A549 (cell line): ENCODE measurements at regions not wholly inside any gene's neighbourhood (a gene's known extent, or its start where the extent isn't known, plus 50 kb on each side); places are given as distances from the start of the nearest gene placed in this dataset.

Source experiments
- ATAC-seq, 2 experiments: fragments of 200-7000 bp in 1 of 2; fragments of >200 bp in 1 of 2; cut with Nextera tagmentation in 1 of 2; cut with Tn5 transposase in 1 of 2; 3 replicates each; pipeline versions ENCODE4 v1.8.0 to v1.9.1; 2018 to 2020; ENCODE audit warnings: mild to moderate bottlenecking in 1 of 2, moderate library complexity in 1 of 2
- CTCF ChIA-PET: fragments of 300-600 bp; sonication (Branson Sonifier 250); formaldehyde crosslinking; extraction: SDS; loops from one replicate; lab custom pipeline; 2021; ENCODE audit warnings: antibody characterized with exemption, inconsistent platforms; lab: Yijun Ruan, JAX
- POLR2A ChIA-PET: fragments of 350-600 bp; formaldehyde crosslinking; extraction: SDS; loops from one replicate; lab custom pipeline; 2021; ENCODE audit warnings: antibody characterized with exemption, inconsistent platforms; lab: Yijun Ruan, JAX
- DNase-seq, 2 experiments: peaks; one replicate each; pipeline versions ENCODE4 v3.0.0 to v3.0.0-alpha.2; 2011 to 2016; ENCODE audit warnings: low read depth in 1 of 2, low spot score in 1 of 2
- FAIRE-seq: peaks from 2 replicates; lab custom pipeline; 2011; peaks lifted over from hg19 to GRCh38; lab: Jason Lieb, UNC
- H3K27ac ChIP-seq, 2 experiments: fragments of >200 bp; sonication (Bioruptor Twin); formaldehyde crosslinking; 3 replicates each; pipeline ENCODE4 v1.5.1; 2016 to 2017
- H3K4me1 ChIP-seq: fragments of >200 bp; sonication (Bioruptor Twin); formaldehyde crosslinking; 3 replicates; pipeline ENCODE4 v1.6.1; 2016
- H3K4me2 ChIP-seq: fragments of >200 bp; sonication (Bioruptor Twin); formaldehyde crosslinking; 3 replicates; pipeline ENCODE4 v1.6.1; 2016
- H3K4me3 ChIP-seq: fragments of >200 bp; sonication (Bioruptor Twin); formaldehyde crosslinking; 3 replicates; pipeline ENCODE4 v1.5.1; 2016
- H3K9me3 ChIP-seq: fragments of >200 bp; sonication (Bioruptor Twin); formaldehyde crosslinking; 3 replicates; pipeline ENCODE4 v1.6.1; 2016
- BHLHE40 ChIP-seq: IDR thresholded peaks from 2 replicates; pipeline ENCODE4 v1.6.1; 2012; ENCODE audit warnings: low read depth, low read length, inconsistent platforms
- CBX2 ChIP-seq: fragments of 200-600 bp; sonication (generic); IDR thresholded peaks from 2 replicates; pipeline ENCODE4 v1.6.1; 2016; ENCODE audit warnings: low read depth, mild to moderate bottlenecking, borderline replicate concordance
- CBX8 ChIP-seq: fragments of 200-600 bp; sonication (generic); IDR thresholded peaks from 2 replicates; pipeline ENCODE4 v1.6.1; 2016
- FOSB ChIP-seq: fragments of 250-450 bp; sonication (Bioruptor Pico); IDR thresholded peaks from 2 replicates; pipeline ENCODE4 v1.5.0; 2020; ENCODE audit warnings: mild to moderate bottlenecking, moderate library complexity
- FOSL2 ChIP-seq, 2 experiments: fragments of 450-650 bp in 1 of 2; fragments of >200 bp in 1 of 2; sonication (Bioruptor Twin) in 1 of 2; formaldehyde crosslinking; IDR thresholded peaks; 2 replicates each; pipeline versions ENCODE4 v1.5.0 to v1.6.1; 2016 to 2020; ENCODE audit warnings: mild to moderate bottlenecking in 1 of 2, moderate library complexity in 1 of 2
- GATA3 ChIP-seq: IDR thresholded peaks from 2 replicates; pipeline ENCODE4 v1.6.1; 2012; ENCODE audit warnings: borderline replicate concordance
- HOXA7 ChIP-seq: fragments of 250-450 bp; sonication (Bioruptor Pico); IDR thresholded peaks from 2 replicates; pipeline ENCODE4 v1.5.0; 2020; ENCODE audit warnings: mild to moderate bottlenecking, moderate library complexity
- HOXB13 ChIP-seq: fragments of 250-450 bp; sonication (Bioruptor Pico); IDR thresholded peaks from 2 replicates; pipeline ENCODE4 v1.5.0; 2020; ENCODE audit warnings: low read depth, mild to moderate bottlenecking, moderate library complexity
- JUN ChIP-seq, 2 experiments: fragments of >200 bp; sonication (Bioruptor Twin); formaldehyde crosslinking; IDR thresholded peaks; 2 replicates in 1 of 2; 3 replicates in 1 of 2; pipeline ENCODE4 v1.6.1; 2016 to 2017
- JUNB ChIP-seq: fragments of >200 bp; sonication (Bioruptor Twin); formaldehyde crosslinking; IDR thresholded peaks from 2 replicates; pipeline ENCODE4 v1.6.1; 2016
- KDM1A ChIP-seq: fragments of 200-600 bp; sonication (generic); IDR thresholded peaks from 2 replicates; pipeline ENCODE4 v1.6.1; 2016; ENCODE audit warnings: low read depth, mild to moderate bottlenecking
- MAFK ChIP-seq: fragments of 450-650 bp; IDR thresholded peaks from 2 replicates; pipeline ENCODE4 v1.6.1; 2014; ENCODE audit not compliant: partially characterized antibody
- MAZ ChIP-seq: fragments of 150-350 bp; IDR thresholded peaks from 2 replicates; pipeline ENCODE4 v1.6.1; 2014; ENCODE audit warnings: antibody characterized with exemption, low read depth, low read length, borderline replicate concordance
- MYC ChIP-seq: IDR thresholded peaks from 2 replicates; pipeline ENCODE4 v1.6.1; 2012; ENCODE audit warnings: mild to moderate bottlenecking, inconsistent platforms, low read length, improper control_type of control experiment, borderline replicate concordance
- NPAS2 ChIP-seq: fragments of 250-450 bp; sonication (Bioruptor Pico); IDR thresholded peaks from 2 replicates; pipeline ENCODE4 v1.8.0; 2022; ENCODE audit warnings: mild to moderate bottlenecking, moderate library complexity, borderline replicate concordance
- NR3C1 ChIP-seq: fragments of >200 bp; sonication (Bioruptor Twin); formaldehyde crosslinking; IDR thresholded peaks from 3 replicates; pipeline ENCODE4 v1.6.1; 2017
- PHF8 ChIP-seq: fragments of 200-600 bp; sonication (generic); IDR thresholded peaks from 2 replicates; pipeline ENCODE4 v1.6.1; 2016; ENCODE audit warnings: low read depth, mild to moderate bottlenecking, antibody characterized with exemption, moderate library complexity, borderline replicate concordance
- POLR2A ChIP-seq: IDR thresholded peaks from 2 replicates; pipeline ENCODE4 v1.6.1; 2012; ENCODE audit warnings: mild to moderate bottlenecking, low read length
- POLR2AphosphoS2 ChIP-seq: conservative IDR thresholded peaks from 2 replicates; pipeline ENCODE4 v1.6.1; 2012; ENCODE audit warnings: low read length, improper control_type of control experiment, inconsistent platforms
- RAD21 ChIP-seq, 2 experiments: fragments of >200 bp in 1 of 2; sonication (Bioruptor Twin) in 1 of 2; formaldehyde crosslinking in 1 of 2; IDR thresholded peaks in 1 of 2; conservative IDR thresholded peaks in 1 of 2; 2 replicates in 1 of 2; 3 replicates in 1 of 2; pipeline ENCODE4 v1.6.1; 2012 to 2018; ENCODE audit warnings: inconsistent platforms in 1 of 2
- RARB ChIP-seq: fragments of 250-450 bp; sonication (Bioruptor Pico); IDR thresholded peaks from 2 replicates; pipeline ENCODE4 v1.8.0; 2021; ENCODE audit warnings: mild to moderate bottlenecking, moderate library complexity
- RFX5 ChIP-seq: fragments of 450-650 bp; IDR thresholded peaks from 2 replicates; pipeline ENCODE4 v1.7.1; 2014; ENCODE audit warnings: antibody characterized with exemption, mild to moderate bottlenecking, moderate library complexity
- SMC3 ChIP-seq: fragments of >200 bp; sonication (Bioruptor Twin); formaldehyde crosslinking; IDR thresholded peaks from 3 replicates; pipeline ENCODE4 v1.6.1; 2018; ENCODE audit warnings: inconsistent platforms
- SREBF2 ChIP-seq: fragments of 450-650 bp; IDR thresholded peaks from 2 replicates; pipeline ENCODE4 v1.6.1; 2014; ENCODE audit warnings: mild to moderate bottlenecking, moderate library complexity
- ZC3H11A ChIP-seq: fragments of 450-650 bp; IDR thresholded peaks from 2 replicates; pipeline ENCODE4 v1.6.1; 2014; ENCODE audit warnings: antibody characterized with exemption, mild to moderate bottlenecking
- ZNF302 ChIP-seq: fragments of 250-450 bp; sonication (Bioruptor Pico); IDR thresholded peaks from 2 replicates; pipeline ENCODE4 v1.9.0; 2021; ENCODE audit warnings: inconsistent platforms, mild to moderate bottlenecking, moderate library complexity
- ZSCAN20 ChIP-seq: fragments of 250-450 bp; sonication (Bioruptor Pico); IDR thresholded peaks from 2 replicates; pipeline ENCODE4 v1.8.0; 2022; ENCODE audit warnings: mild to moderate bottlenecking, moderate library complexity
- WGBS: methylation state at CpG from one replicate; pipeline ENCODE4 v1.1.6; 2017; ENCODE audit errors: missing lambda C conversion rate; 5-methylcytosine and 5-hydroxymethylcytosine counted together
- TF ChIP-seq, protein P1 (sequence below): fragments of 250-450 bp; sonication (Bioruptor Pico); IDR thresholded peaks from 2 replicates; pipeline ENCODE4 v1.5.0; 2020; ENCODE audit warnings: low read depth, mild to moderate bottlenecking, moderate library complexity

DNA sequence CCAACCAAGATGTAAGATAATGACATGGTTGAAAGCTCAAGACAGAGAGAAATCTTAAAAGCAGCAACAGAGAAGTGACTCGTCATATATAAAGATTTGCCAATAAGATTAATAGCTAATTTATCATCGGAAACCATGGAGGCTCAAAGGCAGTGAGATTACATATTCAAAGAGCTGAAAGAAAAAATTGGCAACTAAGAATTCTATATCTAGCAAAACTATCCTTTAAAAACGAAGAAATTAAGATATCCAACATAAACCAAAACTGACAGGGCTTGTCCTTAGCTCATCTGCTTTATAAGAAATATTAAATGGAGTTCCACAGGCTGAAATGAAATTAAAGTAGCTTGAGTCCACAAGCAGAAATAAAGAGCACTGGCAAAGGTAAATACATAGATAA lies 236.6 kb downstream of the ANAPC1 start:
- POLR2A ChIA-PET, result no interaction called here
- FAIRE-seq, result no peak

DNA sequence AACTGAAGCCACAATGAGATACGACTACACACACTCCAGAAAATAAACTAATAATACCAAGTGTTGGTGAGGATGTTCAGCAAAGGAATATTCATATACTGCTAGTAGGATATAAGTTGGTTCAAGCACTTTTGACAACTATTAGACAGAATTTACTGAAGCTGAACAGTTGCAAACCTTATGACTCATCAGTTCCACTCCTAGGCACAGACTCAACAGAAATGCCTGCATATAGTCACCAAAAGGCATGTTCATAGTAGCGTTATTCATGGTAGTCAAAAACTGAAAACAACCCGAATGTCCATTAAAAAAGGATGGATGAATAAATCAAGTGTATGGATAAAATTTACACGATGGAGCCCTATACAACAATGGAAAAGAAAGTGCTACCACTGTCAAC lies 232.0 kb downstream of the ANAPC1 start:
- POLR2A ChIA-PET, result no interaction called here
- FAIRE-seq, result no peak
- H3K4me1 ChIP-seq, result no peaks in the 10 kb centered on the region
- TF ChIP-seq RAD21 (conservative IDR thresholded peaks at IDR 0.05 in 1 of 2, IDR thresholded peaks at IDR 0.05 in 1 of 2) (no peak), SMC3 (no peak), FOSL2 (IDR thresholded peaks at IDR 0.05) (no peak), FOSL2 (CRISPR knock-in tag; IDR thresholded peaks at IDR 0.05) (peak; percentile 42; the same call in 1 of the 2 replicates)
- TF ChIP-seq, protein P1, sequence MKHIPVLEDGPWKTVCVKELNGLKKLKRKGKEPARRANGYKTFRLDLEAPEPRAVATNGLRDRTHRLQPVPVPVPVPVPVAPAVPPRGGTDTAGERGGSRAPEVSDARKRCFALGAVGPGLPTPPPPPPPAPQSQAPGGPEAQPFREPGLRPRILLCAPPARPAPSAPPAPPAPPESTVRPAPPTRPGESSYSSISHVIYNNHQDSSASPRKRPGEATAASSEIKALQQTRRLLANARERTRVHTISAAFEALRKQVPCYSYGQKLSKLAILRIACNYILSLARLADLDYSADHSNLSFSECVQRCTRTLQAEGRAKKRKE, result no peak
- TF ChIP-seq, all 56 proteins: peak for 1
- DNase-seq (no peak), ATAC-seq (no peak)
- Histone ChIP-seq H3K4me3 (no peak overlapping the region), H3K27ac (no peak overlapping the region), H3K4me2 (no peak overlapping the region), H3K9me3 (0 out of 3 replicates have a peak, but pooled peaks cover 6% of the 10 kb centered on the region)
- CTCF ChIA-PET, result interaction anchor here (1.2 kb wide), 1 partner anchor 17 kb away, joined by 3 read pairs; no protein-coding TSS in a partner anchor
- WGBS, result 77% methylated on average over 4 of the region's 4 CpGs

More for the DNA sequence above, 236.6 kb downstream of the ANAPC1 start:
- no peak for DNase-seq
- ATAC-seq, result no peak
- H3K4me1 ChIP-seq, result no peaks in the 10 kb centered on the region
- H3K9me3 ChIP-seq, result peaks cover 12% of the 10 kb centered on the region; the same call in 1 of the 3 replicates
- no peak overlapping the region for H3K4me3 ChIP-seq
- no peak overlapping the region for H3K27ac ChIP-seq
- no peak for TF ChIP-seq RAD21 (conservative IDR thresholded peaks at IDR 0.05 in 1 of 2, IDR thresholded peaks at IDR 0.05 in 1 of 2)
- TF ChIP-seq SMC3, result no peak
- TF ChIP-seq, all 56 proteins: peak for 0
- CTCF ChIA-PET, result no interaction called here
- H3K4me2 ChIP-seq, result no peak overlapping the region
- 50% methylated on average over 3 of the region's 3 CpGs for WGBS

GRCh38 chr2:111652681-111653080 lies 231.3 kb downstream of the ANAPC1 start:
- TF ChIP-seq RFX5 (no peak), HOXA7 (CRISPR knock-in tag) (no peak), FOSB (no peak), JUNB (no peak), CBX8 (no peak), CBX2 (no peak), POLR2AphosphoS2 (no peak), NR3C1 (no peak), ZNF302 (CRISPR knock-in tag) (no peak), SMC3 (no peak), NPAS2 (CRISPR knock-in tag) (no peak), POLR2A (no peak), FOSL2 (IDR thresholded peaks at IDR 0.05) (no peak), FOSL2 (CRISPR knock-in tag; IDR thresholded peaks at IDR 0.05) (no peak), BHLHE40 (no peak), SREBF2 (no peak), HOXB13 (CRISPR knock-in tag) (no peak), MAFK (no peak)
- ChIA-PET CTCF (no interaction called here), POLR2A (no interaction called here)
- no peaks in the 10 kb centered on the region for H3K4me1 ChIP-seq
- H3K27ac ChIP-seq, result no peak overlapping the region
- H3K4me3 ChIP-seq, result no peak overlapping the region
- ATAC-seq (no peak), DNase-seq (no peak), FAIRE-seq (no peak)
- H3K9me3 ChIP-seq, result 0 out of 3 replicates have a peak, but pooled peaks cover under 1% of the 10 kb centered on the region
- 79% methylated on average over 1 of the region's 1 CpG for WGBS
- no peak overlapping the region for H3K4me2 ChIP-seq

- Histone ChIP-seq H3K4me2 (no peak overlapping the region), H3K9me3 (no peaks in the 10 kb centered on the region), H3K4me1 (no peaks in the 10 kb centered on the region), H3K27ac (no peak overlapping the region), H3K4me3 (no peak overlapping the region)
- DNase-seq (no peak), FAIRE-seq (no peak), ATAC-seq (peak in 1 of 2 experiments; percentile 47; a peak in 1 of 6 replicates)
- 27% methylated on average over 1 of the region's 1 CpG for WGBS
- TF ChIP-seq ZSCAN20, result no peak
- no peak for TF ChIP-seq RARB (CRISPR knock-in tag)
- no peak for TF ChIP-seq ZNF302 (CRISPR knock-in tag)
- no peak for TF ChIP-seq ZC3H11A
- TF ChIP-seq FOSB, result no peak
- no peak for TF ChIP-seq MYC
- no peak for TF ChIP-seq GATA3
- TF ChIP-seq JUN (IDR thresholded peaks at IDR 0.05), result no peak
- no peak for TF ChIP-seq MAZ
- no peak for TF ChIP-seq PHF8
- no peak for TF ChIP-seq KDM1A
- CTCF ChIA-PET, result no interaction called here
- POLR2A ChIA-PET, result no interaction called here
Measured at GRCh38 chr2:111653103-111653624, 230.8 kb downstream of the ANAPC1 start.
